Ureter (tissue), 1 donor: ENCODE measurements at regions not wholly inside any gene's neighbourhood (a gene's known extent, or its start where the extent isn't known, plus 50 kb on each side); places are given as distances from the start of the nearest gene placed in this dataset.

ENCODE experiments used
- DNase-seq: peaks from one replicate; pipeline ENCODE4 v3.0.0-alpha.2; 2020; ENCODE audit warnings: low spot score
- donor health status: DM: yes; HTN: yes; CAD: no.

- DNase-seq: no peak
These were observed 71.1 kb downstream of the TMEM114 start for GRCh38 chr16:8519179-8519578.

GRCh38 chr16:8517280-8517679, 73.0 kb downstream of the TMEM114 start:
- no peak for DNase-seq

GRCh38 chr16:8516471-8516870, 73.8 kb downstream of the TMEM114 start:
- no peak for DNase-seq

GRCh38 chr16:8512941-8513624, 77.2 kb downstream of the TMEM114 start:
- no peak for DNase-seq

- no peak for DNase-seq
These were observed 78.8 kb downstream of the TMEM114 start for GRCh38 chr16:8511464-8511863.

GRCh38 chr16:8510160-8510559, 80.2 kb downstream of the TMEM114 start:
- no peak for DNase-seq

- DNase-seq: no peak
These were observed 84.9 kb downstream of the TMEM114 start for GRCh38 chr16:8505327-8505991.

GRCh38 chr16:8502446-8502845, 87.9 kb downstream of the TMEM114 start:
- DNase-seq: no peak

GRCh38 chr16:8500351-8500750, 90.0 kb downstream of the TMEM114 start:
- no peak for DNase-seq

- no peak for DNase-seq
These were observed 93.9 kb downstream of the TMEM114 start for GRCh38 chr16:8496364-8496763.

GRCh38 chr16:8493972-8494371, 96.3 kb downstream of the TMEM114 start:
- no peak for DNase-seq

- DNase-seq: no peak
These were observed 97.6 kb downstream of the TMEM114 start for GRCh38 chr16:8492690-8493089.

GRCh38 chr16:8489580-8489979, 100.7 kb downstream of the TMEM114 start:
- no peak for DNase-seq

GRCh38 chr16:8486985-8487384, 103.3 kb downstream of the TMEM114 start:
- DNase-seq: no peak

- no peak for DNase-seq
These were observed 106.9 kb downstream of the TMEM114 start for GRCh38 chr16:8483396-8483795.

- DNase-seq: no peak
These were observed 108.5 kb downstream of the TMEM114 start for GRCh38 chr16:8481810-8482209.

- DNase-seq: no peak
These were observed 113.5 kb downstream of the TMEM114 start for GRCh38 chr16:8476824-8477223.

- no peak for DNase-seq
These were observed 115.7 kb downstream of the TMEM114 start for GRCh38 chr16:8474587-8474986.

- no peak for DNase-seq
These were observed 121.1 kb downstream of the TMEM114 start for GRCh38 chr16:8469102-8469778.

GRCh38 chr16:8464979-8465378, 125.3 kb downstream of the TMEM114 start:
- no peak for DNase-seq

GRCh38 chr16:8459085-8459733, 131.1 kb downstream of the TMEM114 start:
- no peak for DNase-seq

- no peak for DNase-seq
These were observed 131.7 kb downstream of the TMEM114 start for GRCh38 chr16:8458481-8459046.
